Endothelial cell of umbilical vein (primary cell): ENCODE measurements at regions not wholly inside any gene's neighbourhood (a gene's known extent, or its start where the extent isn't known, plus 50 kb on each side); places are given as distances from the start of the nearest gene placed in this dataset.

Experiments used
- BruUV-seq: library from RNA; stranded (reverse); fragments of 400-500 nt; replicated peaks from 2 replicates; lab custom pipeline; 2021; lab: Mats Ljungman, UMichigan
- CTCF ChIA-PET: fragments of 300-600, 350-600 bp; sonication (Branson Sonifier 250); formaldehyde crosslinking; loops from one replicate; lab custom pipeline; 2021; ENCODE audit warnings: antibody characterized with exemption, inconsistent platforms; lab: Charles Lee
- POLR2A ChIA-PET: fragments of 300-600, 350-600 bp; sonication (Branson Sonifier 250); formaldehyde crosslinking; loops from one replicate; lab custom pipeline; 2021; ENCODE audit warnings: antibody characterized with exemption, inconsistent platforms; lab: Charles Lee
- DNase-seq: peaks from one replicate; pipeline ENCODE4 v3.0.0-alpha.2; 2011; ENCODE audit warnings: low read depth, low spot score
- FAIRE-seq: peaks from 2 replicates; lab custom pipeline; 2011; peaks lifted over from hg19 to GRCh38; lab: Jason Lieb, UNC
- H2AFZ ChIP-seq: 2 replicates; pipeline ENCODE4 v1.6.0; 2012; ENCODE audit warnings: low read depth, low read length, control low read depth, inconsistent platforms
- H3K27ac ChIP-seq: 2 replicates; pipeline ENCODE4 v1.5.1; 2011; ENCODE audit warnings: low read depth, mild to moderate bottlenecking, control low read depth, low read length, moderate library complexity; ENCODE audit not compliant: insufficient read depth
- H3K27me3 ChIP-seq, 2 experiments: 2 replicates each; pipeline versions ENCODE4 v1.6.0 to v1.6.1; 2011; ENCODE audit warnings: low read length in 2 of 2, mixed read lengths in 1 of 2; ENCODE audit not compliant: control insufficient read depth in 2 of 2, insufficient read depth in 2 of 2
- H3K36me3 ChIP-seq, 2 experiments: 2 replicates in 1 of 2; 3 replicates in 1 of 2; pipeline ENCODE4 v1.5.1; 2011; ENCODE audit warnings: low read length in 2 of 2, mild to moderate bottlenecking in 1 of 2, moderate library complexity in 1 of 2; ENCODE audit not compliant: control insufficient read depth in 2 of 2, insufficient read depth in 2 of 2; ENCODE audit errors: extremely low read depth in 1 of 2
- H3K4me1 ChIP-seq: 3 replicates; pipeline ENCODE4 v1.5.1; 2011; ENCODE audit warnings: mild to moderate bottlenecking, low read length; ENCODE audit not compliant: control insufficient read depth, insufficient read depth; ENCODE audit errors: extremely low read depth
- H3K4me2 ChIP-seq: 2 replicates; pipeline ENCODE4 v1.6.1; 2011; ENCODE audit warnings: low read length, control low read depth, mixed read lengths; ENCODE audit not compliant: insufficient read depth
- H3K4me3 ChIP-seq, 3 experiments: fragments of 200-600 bp in 1 of 3; sonication (generic), shearing (Covaris generic) in 1 of 3; replicated peaks in 1 of 3; 2 replicates each; pipeline ENCODE4 v1.5.1; 2011 to 2016; ENCODE audit warnings: control low read depth in 3 of 3, low read length in 3 of 3, mild to moderate bottlenecking in 2 of 3, inconsistent platforms in 1 of 3, low read depth in 1 of 3, moderate library complexity in 1 of 3; ENCODE audit not compliant: insufficient read depth in 1 of 3
- H3K79me2 ChIP-seq: 2 replicates; pipeline ENCODE4 v1.6.0; 2012; ENCODE audit warnings: low read length, inconsistent platforms; ENCODE audit not compliant: control insufficient read depth, insufficient read depth
- H3K9ac ChIP-seq: replicated peaks from 2 replicates; pipeline ENCODE3; 2011; ENCODE audit warnings: low read length, control low read depth; ENCODE audit not compliant: insufficient read depth; ENCODE audit errors: extremely low read depth
- H3K9me1 ChIP-seq: replicated peaks from 3 replicates; pipeline ENCODE4 v1.6.0; 2011; ENCODE audit warnings: mild to moderate bottlenecking, low read length; ENCODE audit not compliant: control insufficient read depth, insufficient read depth; ENCODE audit errors: extremely low read depth
- H3K9me3 ChIP-seq: replicated peaks from 2 replicates; pipeline ENCODE4 v1.5.1; 2012; ENCODE audit warnings: low read length, inconsistent platforms; ENCODE audit not compliant: control insufficient read depth, insufficient read depth
- H4K20me1 ChIP-seq: replicated peaks from 2 replicates; pipeline ENCODE3; 2011; ENCODE audit warnings: mild to moderate bottlenecking, low read length; ENCODE audit not compliant: control insufficient read depth, insufficient read depth; ENCODE audit errors: extremely low read depth
- EZH2 ChIP-seq: IDR thresholded peaks from 2 replicates; pipeline ENCODE4 v1.6.1; 2012; ENCODE audit warnings: borderline replicate concordance, low read depth, mild to moderate bottlenecking, moderate library complexity, low read length, inconsistent platforms; ENCODE audit not compliant: severe bottlenecking
- FOS ChIP-seq: IDR thresholded peaks from 2 replicates; pipeline ENCODE4 v1.6.1; 2011; ENCODE audit warnings: mild to moderate bottlenecking, low read length, moderate library complexity, borderline replicate concordance; ENCODE audit not compliant: insufficient read depth
- GATA2 ChIP-seq: IDR thresholded peaks from 2 replicates; pipeline ENCODE4 v1.7.0; 2011; ENCODE audit warnings: low read depth, mild to moderate bottlenecking, moderate library complexity, mixed read lengths, low read length; ENCODE audit not compliant: insufficient read length, insufficient read depth
- JUN ChIP-seq: IDR thresholded peaks from 2 replicates; pipeline ENCODE4 v1.6.1; 2011; ENCODE audit warnings: borderline replicate concordance, low read depth; ENCODE audit not compliant: insufficient read length, insufficient read depth
- MYC ChIP-seq: IDR thresholded peaks from one replicate; pipeline ENCODE4 v1.6.1; 2011; ENCODE audit warnings: mild to moderate bottlenecking, low read depth, low read length
- POLR2A ChIP-seq: IDR thresholded peaks from 2 replicates; pipeline ENCODE4 v1.6.1; 2012; ENCODE audit warnings: low read depth, mild to moderate bottlenecking, control low read depth, low read length
- POLR2AphosphoS5 ChIP-seq: IDR thresholded peaks from 2 replicates; pipeline ENCODE4 v1.6.1; 2012; ENCODE audit warnings: low read depth, mild to moderate bottlenecking, control low read depth, low read length, moderate library complexity; ENCODE audit not compliant: insufficient read depth
- dilution Hi-C: fragments of 300-500 bp; cut with MboI; formaldehyde crosslinking; loops from one replicate; pipeline ENCODE4 v1.15.0; 2019; ENCODE audit warnings: low sequenced_read_pairs; ENCODE audit not compliant: extremely low pct_ligation_motif_present
- intact Hi-C: fragments of 100-400 bp; cut with micrococcal nuclease; formaldehyde crosslinking; loops from one replicate; pipeline ENCODE4 v1.10.0; 2022
- TF ChIP-seq, protein P1 (sequence below): IDR thresholded peaks from 2 replicates; pipeline ENCODE4 v1.6.1; 2011; ENCODE audit not compliant: insufficient read depth, insufficient read length
- TF ChIP-seq, protein P2 (sequence below), 2 donors: IDR thresholded peaks; 1 replicate in 1 of 2; 2 replicates in 1 of 2; pipeline ENCODE4 v1.5.1; 2011; ENCODE audit warnings: low read length in 2 of 2, mild to moderate bottlenecking in 2 of 2, moderate library complexity in 2 of 2, control low read depth in 1 of 2, inconsistent platforms in 1 of 2, low read depth in 1 of 2; ENCODE audit not compliant: insufficient read depth in 1 of 2; ENCODE audit errors: extremely low read depth in 1 of 2

DNA sequence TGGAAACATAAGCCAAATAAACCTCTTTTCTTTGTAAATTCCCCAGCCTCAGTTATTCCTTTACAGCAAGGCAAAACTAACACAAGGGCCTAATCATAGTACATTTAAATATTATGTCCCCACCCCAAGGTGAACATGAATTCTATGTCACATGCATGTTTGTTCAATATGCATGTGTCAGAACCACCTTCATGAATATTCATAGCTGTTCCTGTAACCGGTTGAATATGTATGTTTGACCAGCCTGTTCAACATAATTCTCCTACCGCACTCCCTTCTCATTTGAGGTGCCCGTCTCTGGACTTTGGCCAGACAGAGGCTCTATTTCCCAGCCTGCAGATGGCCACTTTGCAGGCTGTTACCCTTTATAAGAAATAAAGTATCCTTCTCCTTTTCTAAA is 769.4 kb upstream of the SLITRK1 start:
- intact Hi-C loops, result no loop called here
- TF ChIP-seq, protein P1, sequence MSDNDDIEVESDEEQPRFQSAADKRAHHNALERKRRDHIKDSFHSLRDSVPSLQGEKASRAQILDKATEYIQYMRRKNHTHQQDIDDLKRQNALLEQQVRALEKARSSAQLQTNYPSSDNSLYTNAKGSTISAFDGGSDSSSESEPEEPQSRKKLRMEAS, result no peak
- TF ChIP-seq MYC, result no peak
- TF ChIP-seq EZH2, result no peak
- TF ChIP-seq, protein P2, sequence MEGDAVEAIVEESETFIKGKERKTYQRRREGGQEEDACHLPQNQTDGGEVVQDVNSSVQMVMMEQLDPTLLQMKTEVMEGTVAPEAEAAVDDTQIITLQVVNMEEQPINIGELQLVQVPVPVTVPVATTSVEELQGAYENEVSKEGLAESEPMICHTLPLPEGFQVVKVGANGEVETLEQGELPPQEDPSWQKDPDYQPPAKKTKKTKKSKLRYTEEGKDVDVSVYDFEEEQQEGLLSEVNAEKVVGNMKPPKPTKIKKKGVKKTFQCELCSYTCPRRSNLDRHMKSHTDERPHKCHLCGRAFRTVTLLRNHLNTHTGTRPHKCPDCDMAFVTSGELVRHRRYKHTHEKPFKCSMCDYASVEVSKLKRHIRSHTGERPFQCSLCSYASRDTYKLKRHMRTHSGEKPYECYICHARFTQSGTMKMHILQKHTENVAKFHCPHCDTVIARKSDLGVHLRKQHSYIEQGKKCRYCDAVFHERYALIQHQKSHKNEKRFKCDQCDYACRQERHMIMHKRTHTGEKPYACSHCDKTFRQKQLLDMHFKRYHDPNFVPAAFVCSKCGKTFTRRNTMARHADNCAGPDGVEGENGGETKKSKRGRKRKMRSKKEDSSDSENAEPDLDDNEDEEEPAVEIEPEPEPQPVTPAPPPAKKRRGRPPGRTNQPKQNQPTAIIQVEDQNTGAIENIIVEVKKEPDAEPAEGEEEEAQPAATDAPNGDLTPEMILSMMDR (IDR thresholded peaks at IDR 0.05; ENCODE audit: extremely low read depth in 1 of 2, insufficient read depth in 1 of 2, low read depth in 1 of 2, low read length in 2 of 2), result no peak
- no peak for TF ChIP-seq POLR2A
- TF ChIP-seq FOS, result no peak
- no peak for TF ChIP-seq GATA2
- no peak for TF ChIP-seq JUN
- TF ChIP-seq POLR2AphosphoS5, result no peak
- dilution Hi-C loops, result no loop called here
- DNase-seq (no peak), FAIRE-seq (no peak)
- CTCF ChIA-PET, result no interaction called here
- H3K9me3 ChIP-seq, result peaks cover 2% of the 10 kb centered on the region
- no peaks in the 10 kb centered on the region for H3K36me3 ChIP-seq
- no peak overlapping the region for H3K4me3 ChIP-seq
- no peaks in the 10 kb centered on the region for H3K4me1 ChIP-seq
- H3K9ac ChIP-seq, result no peak overlapping the region
- no peaks in the 10 kb centered on the region for H3K79me2 ChIP-seq
- H3K9me1 ChIP-seq, result no peaks in the 10 kb centered on the region
- no TSS peak for BruUV-seq
- H2AFZ ChIP-seq, result no peak overlapping the region
- H3K27ac ChIP-seq, result no peak overlapping the region
- POLR2A ChIA-PET, result no interaction called here
- H3K27me3 ChIP-seq, result no peaks in the 10 kb centered on the region
- no peak overlapping the region for H3K4me2 ChIP-seq
- no peaks in the 10 kb centered on the region for H4K20me1 ChIP-seq
